AG09309 (cell line): ENCODE measurements at regions not wholly inside any gene's neighbourhood (a gene's known extent, or its start where the extent isn't known, plus 50 kb on each side); places are given as distances from the start of the nearest gene placed in this dataset.

Source experiments
- DNase-seq: peaks from one replicate; pipeline ENCODE4 v3.0.0-alpha.2; 2010; ENCODE audit warnings: low read depth
- H3K4me3 ChIP-seq: 2 replicates; pipeline ENCODE4 v1.5.1; 2011; ENCODE audit warnings: mild to moderate bottlenecking, low read depth, low read length, moderate library complexity; ENCODE audit not compliant: control insufficient read depth
- TF ChIP-seq, protein P1 (sequence below): IDR thresholded peaks from 2 replicates; pipeline ENCODE4 v1.5.1; 2011; ENCODE audit warnings: mild to moderate bottlenecking, low read depth, low read length, inconsistent platforms; ENCODE audit not compliant: insufficient read depth, control insufficient read depth; ENCODE audit errors: missing control alignments

GRCh38 chr12:65649126-65649525, 175.2 kb upstream of the HMGA2 start:
- peak; percentile 98 for DNase-seq
- H3K4me3 ChIP-seq, result no peak overlapping the region
- TF ChIP-seq, protein P1, sequence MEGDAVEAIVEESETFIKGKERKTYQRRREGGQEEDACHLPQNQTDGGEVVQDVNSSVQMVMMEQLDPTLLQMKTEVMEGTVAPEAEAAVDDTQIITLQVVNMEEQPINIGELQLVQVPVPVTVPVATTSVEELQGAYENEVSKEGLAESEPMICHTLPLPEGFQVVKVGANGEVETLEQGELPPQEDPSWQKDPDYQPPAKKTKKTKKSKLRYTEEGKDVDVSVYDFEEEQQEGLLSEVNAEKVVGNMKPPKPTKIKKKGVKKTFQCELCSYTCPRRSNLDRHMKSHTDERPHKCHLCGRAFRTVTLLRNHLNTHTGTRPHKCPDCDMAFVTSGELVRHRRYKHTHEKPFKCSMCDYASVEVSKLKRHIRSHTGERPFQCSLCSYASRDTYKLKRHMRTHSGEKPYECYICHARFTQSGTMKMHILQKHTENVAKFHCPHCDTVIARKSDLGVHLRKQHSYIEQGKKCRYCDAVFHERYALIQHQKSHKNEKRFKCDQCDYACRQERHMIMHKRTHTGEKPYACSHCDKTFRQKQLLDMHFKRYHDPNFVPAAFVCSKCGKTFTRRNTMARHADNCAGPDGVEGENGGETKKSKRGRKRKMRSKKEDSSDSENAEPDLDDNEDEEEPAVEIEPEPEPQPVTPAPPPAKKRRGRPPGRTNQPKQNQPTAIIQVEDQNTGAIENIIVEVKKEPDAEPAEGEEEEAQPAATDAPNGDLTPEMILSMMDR, result no peak

DNA sequence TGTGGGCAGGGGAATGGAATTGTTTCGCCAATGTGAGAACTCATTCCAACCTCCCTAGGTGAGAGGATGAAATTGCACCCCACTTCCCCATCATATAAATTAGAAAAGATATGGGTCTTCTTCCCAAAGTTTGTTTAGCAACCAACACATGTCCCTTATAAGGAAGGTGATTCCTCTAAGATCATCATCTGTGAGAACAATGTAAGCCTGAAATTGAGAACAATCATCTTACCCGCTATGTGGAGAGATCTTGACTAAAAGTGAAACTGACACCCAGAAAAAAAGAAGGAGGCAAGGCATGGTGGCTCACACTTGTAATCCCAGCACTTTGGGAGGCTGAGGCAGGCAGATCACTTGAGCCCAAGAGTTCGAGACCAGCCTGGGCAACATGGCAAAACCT, 173.2 kb upstream of the HMGA2 start:
- TF ChIP-seq, protein P1, result no peak
- no peak for DNase-seq
- no peak overlapping the region for H3K4me3 ChIP-seq

DNA sequence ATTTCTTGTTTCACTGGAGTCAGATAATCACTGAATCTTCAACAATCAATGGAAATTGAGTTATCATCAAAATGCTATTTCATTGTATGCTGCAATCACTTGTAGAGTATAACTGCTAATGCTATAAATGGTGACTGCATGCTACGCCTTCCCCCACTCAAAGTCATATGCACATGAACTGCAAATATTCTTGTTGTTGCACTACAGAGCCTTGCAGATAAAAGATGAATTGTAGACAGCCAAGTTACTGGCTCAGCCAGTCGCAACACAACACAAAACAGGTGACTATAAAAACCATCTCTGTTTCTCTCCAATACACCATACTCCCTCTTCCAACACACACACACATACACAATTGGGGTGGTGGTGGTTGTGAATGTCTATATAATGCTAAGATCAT, 171.0 kb upstream of the HMGA2 start:
- no peak overlapping the region for H3K4me3 ChIP-seq
- TF ChIP-seq, protein P1, result no peak
- DNase-seq, result no peak

- TF ChIP-seq, protein P1, result no peak
- DNase-seq, result no peak
- no peak overlapping the region for H3K4me3 ChIP-seq
These were observed 170.2 kb upstream of the HMGA2 start for GRCh38 chr12:65653946-65654629.

DNA sequence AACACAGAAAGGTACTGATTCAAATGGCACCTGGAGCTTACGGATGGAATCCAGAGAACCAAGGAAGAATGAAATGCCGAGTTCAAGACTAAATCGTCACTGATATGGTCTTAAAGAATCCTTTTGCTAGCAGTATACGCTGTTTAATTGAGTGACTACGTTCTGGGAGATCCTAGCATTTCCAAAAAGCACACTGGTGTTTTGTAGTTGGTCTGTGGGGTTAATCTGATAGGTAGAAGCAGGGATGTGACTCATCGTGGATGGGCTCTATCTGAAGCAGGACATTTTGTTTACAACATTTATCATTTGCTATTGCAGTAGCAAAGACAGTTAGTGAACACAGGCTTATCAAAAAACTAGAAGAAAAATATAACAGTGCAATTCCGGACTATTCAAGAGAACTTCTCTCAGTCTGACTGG, 169.2 kb upstream of the HMGA2 start:
- no peak for DNase-seq
- no peak overlapping the region for H3K4me3 ChIP-seq
- TF ChIP-seq, protein P1, result no peak

DNA sequence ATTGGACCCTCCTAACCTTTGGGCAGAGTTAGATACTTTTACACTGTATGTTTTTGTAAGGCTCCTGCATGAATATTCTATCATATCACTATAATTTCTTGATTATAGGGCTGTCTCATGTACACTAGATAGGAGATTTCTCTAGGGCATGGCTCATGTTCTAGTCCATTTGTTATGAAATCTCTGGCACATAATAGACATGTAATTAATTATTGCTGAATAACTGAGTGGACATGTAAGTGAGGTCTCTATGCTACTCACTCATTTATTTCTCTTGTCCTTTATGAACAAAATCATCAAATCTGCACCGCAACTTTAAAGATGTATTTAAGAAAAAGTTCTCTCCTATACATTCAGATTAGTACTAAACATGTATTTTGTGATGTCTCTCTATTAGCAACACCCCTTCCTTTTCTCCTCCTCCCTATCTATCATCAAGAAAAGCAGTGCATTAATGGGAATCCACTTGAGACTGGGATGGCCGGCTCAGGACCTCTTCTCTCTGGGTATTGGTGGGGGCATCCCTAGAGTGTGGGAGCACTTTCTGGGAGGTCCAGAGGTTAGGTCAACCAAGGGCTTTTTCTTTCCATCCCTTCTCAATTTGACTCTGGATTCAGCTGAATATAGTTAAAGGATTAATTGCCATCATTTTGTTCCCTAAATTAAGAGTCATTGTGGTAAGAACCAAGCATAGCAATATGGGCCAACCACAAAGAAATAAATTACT, 168.0 kb upstream of the HMGA2 start:
- DNase-seq, result no peak
- TF ChIP-seq, protein P1, result no peak
- no peak overlapping the region for H3K4me3 ChIP-seq
